ENCODE measurements at regions not wholly inside any gene's neighbourhood (a gene's known extent, or its start where the extent isn't known, plus 50 kb on each side); places are given as distances from the start of the nearest gene placed in this dataset.

DNA sequence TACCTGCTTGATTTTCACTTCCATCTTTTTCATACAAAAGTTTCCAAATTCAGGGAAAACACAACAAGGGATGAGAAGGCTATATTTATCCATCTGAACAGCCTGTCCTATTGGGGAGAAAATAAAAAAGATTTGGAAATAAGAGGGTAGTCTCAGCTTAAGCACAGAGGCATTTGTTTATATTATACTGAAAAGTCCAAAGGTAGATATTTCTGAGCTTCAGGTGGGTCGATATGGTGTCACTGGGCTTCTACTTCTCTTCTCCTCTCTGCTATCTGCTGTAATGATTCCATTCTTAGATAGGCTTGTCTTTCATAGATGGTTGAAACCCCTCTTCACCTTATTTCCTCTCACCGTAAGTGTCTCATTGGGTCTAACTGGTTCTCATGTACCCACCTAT lies 337.0 kb downstream of the INSC start:
- no peak overlapping the region for H3K27ac ChIP-seq
- ChIA-PET POLR2A (ENCODE audit: low non-redundant PET) (no interaction called here), CTCF (interaction anchor here (0.5 kb wide), 1 partner anchor 190 kb away, joined by 3 read pairs; no protein-coding TSS in a partner anchor)
- TF ChIP-seq, protein P1, sequence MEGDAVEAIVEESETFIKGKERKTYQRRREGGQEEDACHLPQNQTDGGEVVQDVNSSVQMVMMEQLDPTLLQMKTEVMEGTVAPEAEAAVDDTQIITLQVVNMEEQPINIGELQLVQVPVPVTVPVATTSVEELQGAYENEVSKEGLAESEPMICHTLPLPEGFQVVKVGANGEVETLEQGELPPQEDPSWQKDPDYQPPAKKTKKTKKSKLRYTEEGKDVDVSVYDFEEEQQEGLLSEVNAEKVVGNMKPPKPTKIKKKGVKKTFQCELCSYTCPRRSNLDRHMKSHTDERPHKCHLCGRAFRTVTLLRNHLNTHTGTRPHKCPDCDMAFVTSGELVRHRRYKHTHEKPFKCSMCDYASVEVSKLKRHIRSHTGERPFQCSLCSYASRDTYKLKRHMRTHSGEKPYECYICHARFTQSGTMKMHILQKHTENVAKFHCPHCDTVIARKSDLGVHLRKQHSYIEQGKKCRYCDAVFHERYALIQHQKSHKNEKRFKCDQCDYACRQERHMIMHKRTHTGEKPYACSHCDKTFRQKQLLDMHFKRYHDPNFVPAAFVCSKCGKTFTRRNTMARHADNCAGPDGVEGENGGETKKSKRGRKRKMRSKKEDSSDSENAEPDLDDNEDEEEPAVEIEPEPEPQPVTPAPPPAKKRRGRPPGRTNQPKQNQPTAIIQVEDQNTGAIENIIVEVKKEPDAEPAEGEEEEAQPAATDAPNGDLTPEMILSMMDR (conservative IDR thresholded peaks at IDR 0.05; ENCODE audit: low read depth): no peak
- no peak for DNase-seq (ENCODE audit: low spot score)

- TF ChIP-seq, protein P1 (conservative IDR thresholded peaks at IDR 0.05; ENCODE audit: low read depth): no peak
- H3K27ac ChIP-seq: no peak overlapping the region
- ChIA-PET POLR2A (ENCODE audit: low non-redundant PET) (no interaction called here), CTCF (interaction anchor here (0.6 kb wide), 1 partner anchor 766 kb away, joined by 4 read pairs; no protein-coding TSS in a partner anchor)
- DNase-seq (ENCODE audit: low spot score): no peak
These were observed 338.6 kb downstream of the INSC start for GRCh38 chr11:15453211-15453765.

- TF ChIP-seq, protein P1 (conservative IDR thresholded peaks at IDR 0.05; ENCODE audit: low read depth): no peak
- ChIA-PET POLR2A (ENCODE audit: low non-redundant PET) (no interaction called here), CTCF (no interaction called here)
- no peak overlapping the region for H3K27ac ChIP-seq
- DNase-seq (ENCODE audit: low spot score): no peak
These were observed 353.7 kb downstream of the INSC start for GRCh38 chr11:15468466-15468865.

- ChIA-PET POLR2A (ENCODE audit: low non-redundant PET) (no interaction called here), CTCF (no interaction called here)
- no peak for DNase-seq (ENCODE audit: low spot score)
- TF ChIP-seq, protein P1 (conservative IDR thresholded peaks at IDR 0.05; ENCODE audit: low read depth): no peak
- no peak overlapping the region for H3K27ac ChIP-seq
These were observed 356.5 kb downstream of the INSC start for GRCh38 chr11:15471048-15471894.

DNA sequence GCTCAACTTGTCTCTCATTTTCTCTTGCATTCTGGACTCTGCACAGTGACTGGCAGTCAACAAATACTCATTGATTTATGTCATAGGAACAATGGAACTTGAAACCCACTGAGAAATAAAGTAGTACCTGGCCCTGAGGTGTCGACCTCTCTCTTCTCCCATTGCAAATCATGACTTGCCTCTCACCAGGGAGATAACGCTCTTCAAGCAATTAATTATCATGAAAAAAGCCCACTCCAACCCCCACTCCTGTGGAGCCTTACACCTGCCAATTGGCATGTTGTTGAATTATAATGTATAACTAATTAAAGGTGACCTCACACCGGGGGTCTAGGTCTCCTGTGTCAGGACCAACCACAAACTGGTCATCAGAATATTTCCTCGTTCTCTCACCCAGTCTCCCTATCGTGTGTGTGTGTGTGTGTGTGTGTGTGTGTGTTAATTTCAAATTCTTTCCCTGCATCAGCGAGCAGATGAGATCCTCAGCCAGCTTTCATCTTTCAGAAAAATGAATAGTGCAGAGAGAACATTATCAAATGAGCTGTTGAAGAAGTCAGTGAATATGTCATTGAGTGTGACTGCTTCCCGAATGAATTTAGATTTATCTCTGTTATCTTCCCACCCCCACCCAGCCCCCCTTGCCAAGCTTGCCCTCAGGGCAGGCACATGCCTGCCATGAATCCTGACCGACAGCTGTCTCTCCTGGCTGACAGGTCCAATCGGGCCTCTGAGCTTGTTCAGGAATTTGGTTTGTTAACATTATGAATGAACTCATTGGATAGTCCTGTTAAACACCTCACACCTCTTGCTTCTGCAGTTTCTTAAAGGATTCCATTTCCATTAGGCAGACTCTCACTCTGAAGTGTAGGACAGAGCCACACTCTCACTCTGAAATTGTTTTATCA lies 357.4 kb downstream of the INSC start:
- TF ChIP-seq, protein P1 (conservative IDR thresholded peaks at IDR 0.05; ENCODE audit: low read depth): no peak
- CTCF ChIA-PET: no interaction called here
- DNase-seq (ENCODE audit: low spot score): no peak
- POLR2A ChIA-PET (ENCODE audit: low non-redundant PET): no interaction called here
- H3K27ac ChIP-seq: no peak overlapping the region

Measured in RWPE1 (cell line).